ENCODE measurements at regions not wholly inside any gene's neighbourhood (a gene's known extent, or its start where the extent isn't known, plus 50 kb on each side); places are given as distances from the start of the nearest gene placed in this dataset.
"Not testable (repeated sequence)": the region's sequence is repeated elsewhere in the genome, so short reads cannot be mapped to it uniquely, and the experiment has no call there.

DNA sequence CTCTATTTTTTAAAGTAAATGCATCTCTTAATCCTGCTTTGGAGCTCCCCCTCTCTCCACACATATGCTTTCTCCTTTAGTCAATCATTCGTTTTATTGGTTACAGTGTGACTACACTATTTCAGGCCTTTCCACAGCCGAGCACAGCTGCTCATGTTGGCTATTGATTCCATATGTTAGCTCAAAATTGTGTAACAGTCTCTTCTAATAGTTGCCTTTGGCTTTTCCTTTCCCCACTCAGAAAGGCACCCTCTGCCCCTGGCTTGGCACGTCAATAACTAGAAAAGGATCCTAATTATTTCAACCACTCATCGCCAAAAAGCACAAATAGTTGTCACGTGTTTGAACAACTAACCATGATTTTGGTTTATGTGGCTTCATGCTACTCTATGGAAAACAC, 410.3 kb upstream of the SLC35B3 start:
- Histone ChIP-seq H3K27ac (no peak overlapping the region), H3K36me3 (no peaks in the 10 kb centered on the region), H3K4me3 (no peak overlapping the region), H3K27me3 (no peaks in the 10 kb centered on the region), H3K4me1 (no peaks in the 10 kb centered on the region), H3K9me3 (no peaks in the 10 kb centered on the region)
- intact Hi-C loops (cut with DNase I; ENCODE audit: low total_unique reads): no loop called here
- DNase-seq: no peak
- no peak for TF ChIP-seq POLR2A (IDR thresholded peaks at IDR 0.05)
- TF ChIP-seq, protein P1, sequence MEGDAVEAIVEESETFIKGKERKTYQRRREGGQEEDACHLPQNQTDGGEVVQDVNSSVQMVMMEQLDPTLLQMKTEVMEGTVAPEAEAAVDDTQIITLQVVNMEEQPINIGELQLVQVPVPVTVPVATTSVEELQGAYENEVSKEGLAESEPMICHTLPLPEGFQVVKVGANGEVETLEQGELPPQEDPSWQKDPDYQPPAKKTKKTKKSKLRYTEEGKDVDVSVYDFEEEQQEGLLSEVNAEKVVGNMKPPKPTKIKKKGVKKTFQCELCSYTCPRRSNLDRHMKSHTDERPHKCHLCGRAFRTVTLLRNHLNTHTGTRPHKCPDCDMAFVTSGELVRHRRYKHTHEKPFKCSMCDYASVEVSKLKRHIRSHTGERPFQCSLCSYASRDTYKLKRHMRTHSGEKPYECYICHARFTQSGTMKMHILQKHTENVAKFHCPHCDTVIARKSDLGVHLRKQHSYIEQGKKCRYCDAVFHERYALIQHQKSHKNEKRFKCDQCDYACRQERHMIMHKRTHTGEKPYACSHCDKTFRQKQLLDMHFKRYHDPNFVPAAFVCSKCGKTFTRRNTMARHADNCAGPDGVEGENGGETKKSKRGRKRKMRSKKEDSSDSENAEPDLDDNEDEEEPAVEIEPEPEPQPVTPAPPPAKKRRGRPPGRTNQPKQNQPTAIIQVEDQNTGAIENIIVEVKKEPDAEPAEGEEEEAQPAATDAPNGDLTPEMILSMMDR (IDR thresholded peaks at IDR 0.05): no peak

DNA sequence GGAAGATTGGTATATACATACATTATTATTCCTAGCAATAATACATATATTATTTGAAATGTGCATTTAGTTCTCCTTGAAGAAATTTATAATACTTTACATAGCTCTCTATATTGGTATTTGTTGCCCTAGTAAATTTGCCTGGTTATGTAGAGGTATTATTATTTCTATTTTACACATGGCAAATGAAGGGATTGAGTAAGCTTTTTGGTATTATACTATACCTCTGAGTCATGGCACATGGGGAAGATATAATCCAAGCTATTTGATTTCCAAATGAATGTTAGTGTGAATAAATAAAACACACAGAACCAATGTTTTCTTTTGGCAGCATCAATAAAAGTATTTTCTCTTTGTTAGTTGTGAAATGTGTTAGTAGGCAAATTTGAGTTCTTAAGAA, 409.6 kb upstream of the SLC35B3 start:
- H3K4me3 ChIP-seq: no peak overlapping the region
- H3K9me3 ChIP-seq: no peaks in the 10 kb centered on the region
- intact Hi-C loops (cut with DNase I; ENCODE audit: low total_unique reads): no loop called here
- no peak for DNase-seq
- TF ChIP-seq, protein P1 (IDR thresholded peaks at IDR 0.05): no peak
- no peak for TF ChIP-seq POLR2A (IDR thresholded peaks at IDR 0.05)
- H3K27ac ChIP-seq: no peak overlapping the region
- no peaks in the 10 kb centered on the region for H3K27me3 ChIP-seq
- no peaks in the 10 kb centered on the region for H3K36me3 ChIP-seq
- H3K4me1 ChIP-seq: no peaks in the 10 kb centered on the region

DNA sequence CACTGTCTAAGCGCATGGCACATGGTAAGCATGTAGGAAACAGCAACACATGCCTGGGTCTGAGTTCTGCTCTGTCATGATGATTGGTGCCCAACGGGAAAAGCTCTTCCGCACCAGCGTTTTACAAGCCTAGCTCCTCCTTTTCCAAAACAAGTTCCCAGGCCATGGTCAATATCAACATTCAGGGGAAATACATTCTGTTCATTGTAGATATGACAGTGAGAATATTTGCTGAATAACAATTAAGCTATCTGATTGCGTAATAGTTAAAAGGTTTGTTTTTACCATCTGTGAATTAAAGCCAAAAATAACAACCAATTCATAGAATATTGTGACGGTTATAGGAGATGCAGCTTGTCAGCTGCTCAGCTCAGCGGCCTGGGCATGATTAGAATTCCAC, 404.3 kb upstream of the SLC35B3 start:
- no peaks in the 10 kb centered on the region for H3K9me3 ChIP-seq
- no peak overlapping the region for H3K27ac ChIP-seq
- no peak for TF ChIP-seq POLR2A (IDR thresholded peaks at IDR 0.05)
- TF ChIP-seq, protein P1 (IDR thresholded peaks at IDR 0.05): no peak

DNA sequence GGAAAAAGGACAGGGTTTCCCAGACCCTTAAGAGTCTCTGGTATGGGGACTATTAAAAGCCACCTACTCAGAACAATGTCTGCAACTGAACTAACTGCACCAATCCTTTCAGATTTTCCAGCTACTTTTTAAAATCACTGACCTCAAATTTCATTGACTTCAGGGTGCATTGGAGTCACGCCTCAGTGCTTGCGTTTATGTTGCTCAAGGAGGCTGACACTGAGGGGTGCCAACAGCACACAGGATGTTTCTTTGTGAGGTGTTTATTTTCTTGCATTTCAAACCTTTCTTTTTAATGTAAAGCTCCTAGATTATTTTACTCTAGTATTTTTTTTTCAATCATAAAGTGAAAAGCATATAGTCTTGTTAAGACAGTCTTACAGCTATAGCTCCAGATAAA, 402.0 kb upstream of the SLC35B3 start:
- Histone ChIP-seq H3K27ac (no peak overlapping the region), H3K4me3 (no peak overlapping the region), H3K4me1 (no peaks in the 10 kb centered on the region), H3K36me3 (no peaks in the 10 kb centered on the region), H3K9me3 (no peaks in the 10 kb centered on the region), H3K27me3 (no peaks in the 10 kb centered on the region)
- intact Hi-C loops (cut with DNase I; ENCODE audit: low total_unique reads): no loop called here
- no peak for DNase-seq
- TF ChIP-seq, protein P1 (IDR thresholded peaks at IDR 0.05): no peak
- TF ChIP-seq POLR2A (IDR thresholded peaks at IDR 0.05): no peak

More for the DNA sequence above, 404.3 kb upstream of the SLC35B3 start:
- no peaks in the 10 kb centered on the region for H3K36me3 ChIP-seq
- no peak for DNase-seq
- intact Hi-C loops (cut with DNase I; ENCODE audit: low total_unique reads): no loop called here
- no peaks in the 10 kb centered on the region for H3K4me1 ChIP-seq
- H3K27me3 ChIP-seq: no peaks in the 10 kb centered on the region
- H3K4me3 ChIP-seq: no peak overlapping the region

DNA sequence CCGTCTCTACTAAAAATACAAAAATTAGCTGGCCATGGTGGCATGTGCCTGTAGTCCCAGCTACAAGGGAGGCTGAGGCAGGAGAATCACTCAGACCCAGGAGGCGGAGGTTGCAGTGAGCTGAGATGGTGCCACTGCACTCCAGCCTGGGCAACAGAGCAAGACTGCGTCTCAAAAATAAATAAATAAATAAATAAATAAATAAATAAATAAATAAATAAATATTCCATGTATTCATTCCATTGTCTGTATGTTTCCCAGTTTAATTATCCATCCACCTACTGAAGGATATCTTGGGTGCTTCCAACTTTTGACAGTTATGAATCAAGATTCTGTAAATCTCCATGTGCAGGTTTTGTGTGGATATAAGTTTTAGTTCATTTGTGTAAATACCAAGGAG, 397.4 kb upstream of the SLC35B3 start:
- H3K4me3 ChIP-seq; H3K36me3 ChIP-seq; intact Hi-C loops (cut with DNase I; ENCODE audit: low total_unique reads); H3K9me3 ChIP-seq; DNase-seq; H3K27ac ChIP-seq; H3K4me1 ChIP-seq; H3K27me3 ChIP-seq: not testable (repeated sequence)

Data from uterus (tissue), 3 donors.